H9 (cell line): ENCODE measurements at regions not wholly inside any gene's neighbourhood (a gene's known extent, or its start where the extent isn't known, plus 50 kb on each side); places are given as distances from the start of the nearest gene placed in this dataset.

ENCODE experiments used
- DNase-seq: peaks from one replicate; pipeline ENCODE4 v3.0.0-alpha.2; 2017
- H2AFZ ChIP-seq: one replicate; pipeline ENCODE4 v1.6.1; 2013; ENCODE audit warnings: mild to moderate bottlenecking, low read length, control low read depth, moderate library complexity
- H2AK5ac ChIP-seq: 2 replicates; pipeline ENCODE4 v1.6.1; 2013; ENCODE audit warnings: low read length, control low read depth, mixed read lengths; ENCODE audit not compliant: insufficient read length
- H2BK120ac ChIP-seq: one replicate; pipeline ENCODE4 v1.6.1; 2013; ENCODE audit warnings: low read depth, mild to moderate bottlenecking, low read length, control low read depth, inconsistent platforms; ENCODE audit not compliant: poor library complexity, severe bottlenecking
- H2BK12ac ChIP-seq: 2 replicates; pipeline ENCODE4 v1.6.1; 2013; ENCODE audit warnings: low read length, control low read depth, mixed read lengths, low read depth; ENCODE audit not compliant: insufficient read length
- H2BK15ac ChIP-seq: 2 replicates; pipeline ENCODE4 v1.6.1; 2013; ENCODE audit warnings: low read depth, low read length, control low read depth
- H2BK20ac ChIP-seq: one replicate; pipeline ENCODE4 v1.6.1; 2013; ENCODE audit warnings: low read depth, mild to moderate bottlenecking, low read length, control low read depth, inconsistent platforms; ENCODE audit not compliant: poor library complexity, severe bottlenecking
- H2BK5ac ChIP-seq: 2 replicates; pipeline ENCODE4 v1.6.1; 2013; ENCODE audit warnings: low read length, control low read depth, mixed read lengths; ENCODE audit not compliant: insufficient read length
- H3K14ac ChIP-seq: 2 replicates; pipeline ENCODE4 v1.6.1; 2013; ENCODE audit warnings: low read length, control low read depth; ENCODE audit not compliant: insufficient read depth
- H3K18ac ChIP-seq: 2 replicates; pipeline ENCODE4 v1.6.1; 2013; ENCODE audit warnings: low read depth, mild to moderate bottlenecking, mixed read lengths, low read length, control low read depth; ENCODE audit not compliant: insufficient read length
- H3K23ac ChIP-seq: 2 replicates; pipeline ENCODE4 v1.6.1; 2013; ENCODE audit warnings: low read length, control low read depth, mixed read lengths, low read depth; ENCODE audit not compliant: insufficient read length
- H3K23me2 ChIP-seq: 2 replicates; pipeline ENCODE4 v1.6.1; 2013; ENCODE audit warnings: low read depth, mild to moderate bottlenecking, mixed read lengths, low read length, control low read depth; ENCODE audit not compliant: insufficient read length, poor library complexity, severe bottlenecking
- H3K27ac ChIP-seq: 2 replicates; pipeline ENCODE4 v1.5.1; 2013; ENCODE audit warnings: low read length, control low read depth, mixed read lengths, low read depth; ENCODE audit not compliant: insufficient read length
- H3K27me3 ChIP-seq: 2 replicates; pipeline ENCODE4 v1.6.1; 2013; ENCODE audit warnings: low read length, control low read depth, inconsistent platforms; ENCODE audit not compliant: insufficient read depth
- H3K4ac ChIP-seq: 2 replicates; pipeline ENCODE4 v1.6.1; 2013; ENCODE audit warnings: low read depth, mild to moderate bottlenecking, control low read depth, inconsistent platforms, low read length, moderate library complexity
- H3K4me1 ChIP-seq: 2 replicates; pipeline ENCODE4 v1.6.1; 2013; ENCODE audit warnings: low read length, control low read depth, inconsistent platforms; ENCODE audit not compliant: insufficient read depth
- H3K4me2 ChIP-seq: 2 replicates; pipeline ENCODE4 v1.6.1; 2013; ENCODE audit warnings: low read length, control low read depth, mixed read lengths; ENCODE audit not compliant: insufficient read length, insufficient read depth
- H3K56ac ChIP-seq: 2 replicates; pipeline ENCODE4 v1.6.1; 2013; ENCODE audit warnings: low read depth, mild to moderate bottlenecking, mixed read lengths, low read length, control low read depth; ENCODE audit not compliant: insufficient read length
- H3K79me1 ChIP-seq: 2 replicates; pipeline ENCODE4 v1.6.1; 2013; ENCODE audit warnings: low read depth, mild to moderate bottlenecking, moderate library complexity, low read length, control low read depth, inconsistent platforms; ENCODE audit not compliant: insufficient read depth, poor library complexity, severe bottlenecking
- H3K79me2 ChIP-seq: 2 replicates; pipeline ENCODE4 v1.6.1; 2013; ENCODE audit warnings: low read length, control low read depth, inconsistent platforms; ENCODE audit not compliant: insufficient read depth
- H3K9ac ChIP-seq: 2 replicates; pipeline ENCODE4 v1.6.1; 2013; ENCODE audit warnings: low read length, control low read depth, mixed read lengths; ENCODE audit not compliant: insufficient read length; ENCODE audit errors: extremely low read depth
- H3K9me3 ChIP-seq: one replicate; pipeline ENCODE4 v1.6.1; 2013; ENCODE audit warnings: low read depth, low read length, inconsistent platforms; ENCODE audit not compliant: control insufficient read depth
- H3T11ph ChIP-seq: one replicate; pipeline ENCODE4 v1.6.1; 2013; ENCODE audit warnings: mild to moderate bottlenecking, low read length, control low read depth, inconsistent platforms
- H4K20me1 ChIP-seq: one replicate; pipeline ENCODE4 v1.6.1; 2013; ENCODE audit not compliant: control insufficient read depth, insufficient read length, insufficient read depth
- H4K5ac ChIP-seq: 2 replicates; pipeline ENCODE4 v1.6.1; 2013; ENCODE audit warnings: low read depth, mild to moderate bottlenecking, mixed read lengths, low read length, control low read depth; ENCODE audit not compliant: insufficient read length
- H4K8ac ChIP-seq: replicated peaks from 2 replicates; pipeline ENCODE4 v1.6.1; 2013; ENCODE audit warnings: low read length, control low read depth, mixed read lengths, low read depth; ENCODE audit not compliant: insufficient read length
- H4K91ac ChIP-seq: 2 replicates; pipeline ENCODE4 v1.6.1; 2013; ENCODE audit warnings: low read depth, mild to moderate bottlenecking, moderate library complexity, mixed read lengths, low read length, control low read depth; ENCODE audit not compliant: insufficient read length
- H3K27ac Mint-ChIP-seq, 3 experiments: 2 replicates in 2 of 3; 3 replicates in 1 of 3; pipeline ENCODE4 v1.8.0; 2020 to 2021; ENCODE audit warnings: mixed read lengths in 3 of 3, mild to moderate bottlenecking in 1 of 3, moderate library complexity in 1 of 3
- H3K27me3 Mint-ChIP-seq: 2 replicates; pipeline ENCODE4 v1.8.0; 2021; ENCODE audit warnings: low read depth, mild to moderate bottlenecking, moderate library complexity, mixed read lengths
- H3K36me3 Mint-ChIP-seq, 3 experiments: 2 replicates in 2 of 3; 3 replicates in 1 of 3; pipeline ENCODE4 v1.8.0; 2020 to 2021; ENCODE audit warnings: low read depth in 3 of 3, mixed read lengths in 3 of 3; ENCODE audit not compliant: insufficient read depth in 1 of 3
- H3K4me1 Mint-ChIP-seq, 2 experiments: 2 replicates each; pipeline ENCODE4 v1.8.0; 2020; ENCODE audit warnings: mixed read lengths in 2 of 2
- H3K4me3 Mint-ChIP-seq, 2 experiments: 2 replicates in 1 of 2; 3 replicates in 1 of 2; pipeline ENCODE4 v1.8.0; 2020 to 2021; ENCODE audit warnings: mild to moderate bottlenecking in 2 of 2, mixed read lengths in 2 of 2, moderate library complexity in 1 of 2
- H3K9me3 Mint-ChIP-seq, 2 experiments: 2 replicates in 1 of 2; 3 replicates in 1 of 2; pipeline ENCODE4 v1.8.0; 2020; ENCODE audit warnings: mild to moderate bottlenecking in 2 of 2, mixed read lengths in 2 of 2, moderate library complexity in 1 of 2
- WGBS: extraction: QIAGEN DNeasy Blood & Tissue Kit; methylation state at CpG from one replicate; pipeline ENCODE4 v1.1.7; 2013; ENCODE audit warnings: missing lambda C conversion rate, low lambda C conversion rate, mixed read lengths; ENCODE audit not compliant: insufficient read length; ENCODE audit errors: extremely low coverage; 5-methylcytosine and 5-hydroxymethylcytosine counted together
- TF ChIP-seq, protein P1 (sequence below): fragments of 200-600 bp; sonication (generic); conservative IDR thresholded peaks from 3 replicates; pipeline ENCODE4 v1.8.0; 2021; ENCODE audit warnings: antibody characterized with exemption, mild to moderate bottlenecking

DNA sequence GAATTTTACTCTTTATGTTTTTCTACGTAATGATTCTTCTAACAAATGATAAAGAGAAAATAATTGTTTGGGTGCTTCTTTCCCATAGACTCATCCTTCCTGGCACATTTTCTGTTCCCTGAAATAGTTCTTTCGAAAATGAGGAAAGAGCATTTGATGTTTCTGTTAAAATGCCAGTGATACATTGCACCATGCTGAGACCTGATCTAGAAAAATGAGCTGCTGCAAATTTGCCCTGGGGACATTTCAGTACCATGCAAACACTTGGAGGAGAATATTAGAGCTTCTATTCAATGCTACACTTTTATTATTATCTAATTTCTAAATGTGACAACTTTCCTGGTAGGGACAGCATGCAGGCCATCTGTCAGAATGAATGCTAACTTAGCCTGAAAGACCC is 83.3 kb downstream of the C4orf33 start:
- no peaks in the 10 kb centered on the region for H3K9me3 ChIP-seq
- no peaks in the 10 kb centered on the region for H3K79me1 ChIP-seq
- H2BK12ac ChIP-seq: no peak overlapping the region
- H3K23ac ChIP-seq: no peak overlapping the region
- no peak overlapping the region for H4K5ac ChIP-seq
- TF ChIP-seq, protein P1, sequence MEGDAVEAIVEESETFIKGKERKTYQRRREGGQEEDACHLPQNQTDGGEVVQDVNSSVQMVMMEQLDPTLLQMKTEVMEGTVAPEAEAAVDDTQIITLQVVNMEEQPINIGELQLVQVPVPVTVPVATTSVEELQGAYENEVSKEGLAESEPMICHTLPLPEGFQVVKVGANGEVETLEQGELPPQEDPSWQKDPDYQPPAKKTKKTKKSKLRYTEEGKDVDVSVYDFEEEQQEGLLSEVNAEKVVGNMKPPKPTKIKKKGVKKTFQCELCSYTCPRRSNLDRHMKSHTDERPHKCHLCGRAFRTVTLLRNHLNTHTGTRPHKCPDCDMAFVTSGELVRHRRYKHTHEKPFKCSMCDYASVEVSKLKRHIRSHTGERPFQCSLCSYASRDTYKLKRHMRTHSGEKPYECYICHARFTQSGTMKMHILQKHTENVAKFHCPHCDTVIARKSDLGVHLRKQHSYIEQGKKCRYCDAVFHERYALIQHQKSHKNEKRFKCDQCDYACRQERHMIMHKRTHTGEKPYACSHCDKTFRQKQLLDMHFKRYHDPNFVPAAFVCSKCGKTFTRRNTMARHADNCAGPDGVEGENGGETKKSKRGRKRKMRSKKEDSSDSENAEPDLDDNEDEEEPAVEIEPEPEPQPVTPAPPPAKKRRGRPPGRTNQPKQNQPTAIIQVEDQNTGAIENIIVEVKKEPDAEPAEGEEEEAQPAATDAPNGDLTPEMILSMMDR: no peak
- no peak overlapping the region for H2BK120ac ChIP-seq
- H3T11ph ChIP-seq: no peak overlapping the region
- H3K4me1 Mint-ChIP-seq: no peaks in the 10 kb centered on the region
- H4K20me1 ChIP-seq: no peaks in the 10 kb centered on the region
- no peak overlapping the region for H2BK20ac ChIP-seq
- DNase-seq: no peak
- H3K36me3 Mint-ChIP-seq: no peaks in the 10 kb centered on the region; a peak in 1 of 7 replicates
- no peak overlapping the region for H4K8ac ChIP-seq
- no peak overlapping the region for H2BK5ac ChIP-seq
- no peak overlapping the region for H2AFZ ChIP-seq
- H2BK15ac ChIP-seq: no peak overlapping the region
- no peak overlapping the region for H4K91ac ChIP-seq
- H3K14ac ChIP-seq: no peak overlapping the region
- H3K4ac ChIP-seq: no peak overlapping the region
- no peak overlapping the region for H3K18ac ChIP-seq
- H3K56ac ChIP-seq: no peak overlapping the region
- no peaks in the 10 kb centered on the region for H3K23me2 ChIP-seq
- WGBS: no CpG with 5 or more reads among the region's 2 CpGs
- H3K27ac Mint-ChIP-seq: no peak overlapping the region
- H3K4me3 Mint-ChIP-seq: no peak overlapping the region
- H3K9me3 Mint-ChIP-seq: peaks cover 2% of the 10 kb centered on the region in 2 experiments; a peak in 1 of 5 replicates
- H3K27me3 ChIP-seq: no peaks in the 10 kb centered on the region
- H3K27ac ChIP-seq: no peak overlapping the region
- H3K4me1 ChIP-seq: no peaks in the 10 kb centered on the region
- no peaks in the 10 kb centered on the region for H3K27me3 Mint-ChIP-seq
- no peak overlapping the region for H3K9ac ChIP-seq
- H3K4me2 ChIP-seq: no peak overlapping the region
- H2AK5ac ChIP-seq: no peak overlapping the region
- H3K79me2 ChIP-seq: no peaks in the 10 kb centered on the region
